GM12872 (cell line): ENCODE measurements at regions not wholly inside any gene's neighbourhood (a gene's known extent, or its start where the extent isn't known, plus 50 kb on each side); places are given as distances from the start of the nearest gene placed in this dataset.

ENCODE experiments used
- TF ChIP-seq, protein P1 (sequence below): IDR thresholded peaks from 3 replicates; pipeline ENCODE4 v1.5.1; 2011; ENCODE audit warnings: low read depth, mild to moderate bottlenecking, low read length, moderate library complexity; ENCODE audit not compliant: insufficient read depth

DNA sequence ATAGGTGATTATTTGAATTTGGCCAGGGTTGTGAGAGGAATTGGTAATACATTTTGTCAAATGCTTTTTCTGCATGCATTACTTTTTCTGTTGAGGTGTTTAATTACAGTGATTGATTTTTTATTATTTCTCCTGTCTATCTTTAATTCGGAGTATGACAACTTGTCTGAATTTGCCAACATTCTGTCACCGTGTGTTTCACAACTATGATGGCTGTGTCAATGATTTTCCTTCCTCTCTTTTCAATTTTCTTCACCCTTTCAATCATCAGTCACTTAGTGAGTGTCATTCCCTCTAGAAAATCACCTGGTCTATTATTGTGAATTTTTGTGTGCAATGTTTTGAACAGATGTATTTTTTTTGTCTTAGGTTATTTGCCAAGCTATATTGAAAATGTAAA is 1221.4 kb upstream of the CDH18 start:
- TF ChIP-seq, protein P1, sequence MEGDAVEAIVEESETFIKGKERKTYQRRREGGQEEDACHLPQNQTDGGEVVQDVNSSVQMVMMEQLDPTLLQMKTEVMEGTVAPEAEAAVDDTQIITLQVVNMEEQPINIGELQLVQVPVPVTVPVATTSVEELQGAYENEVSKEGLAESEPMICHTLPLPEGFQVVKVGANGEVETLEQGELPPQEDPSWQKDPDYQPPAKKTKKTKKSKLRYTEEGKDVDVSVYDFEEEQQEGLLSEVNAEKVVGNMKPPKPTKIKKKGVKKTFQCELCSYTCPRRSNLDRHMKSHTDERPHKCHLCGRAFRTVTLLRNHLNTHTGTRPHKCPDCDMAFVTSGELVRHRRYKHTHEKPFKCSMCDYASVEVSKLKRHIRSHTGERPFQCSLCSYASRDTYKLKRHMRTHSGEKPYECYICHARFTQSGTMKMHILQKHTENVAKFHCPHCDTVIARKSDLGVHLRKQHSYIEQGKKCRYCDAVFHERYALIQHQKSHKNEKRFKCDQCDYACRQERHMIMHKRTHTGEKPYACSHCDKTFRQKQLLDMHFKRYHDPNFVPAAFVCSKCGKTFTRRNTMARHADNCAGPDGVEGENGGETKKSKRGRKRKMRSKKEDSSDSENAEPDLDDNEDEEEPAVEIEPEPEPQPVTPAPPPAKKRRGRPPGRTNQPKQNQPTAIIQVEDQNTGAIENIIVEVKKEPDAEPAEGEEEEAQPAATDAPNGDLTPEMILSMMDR, result no peak

DNA sequence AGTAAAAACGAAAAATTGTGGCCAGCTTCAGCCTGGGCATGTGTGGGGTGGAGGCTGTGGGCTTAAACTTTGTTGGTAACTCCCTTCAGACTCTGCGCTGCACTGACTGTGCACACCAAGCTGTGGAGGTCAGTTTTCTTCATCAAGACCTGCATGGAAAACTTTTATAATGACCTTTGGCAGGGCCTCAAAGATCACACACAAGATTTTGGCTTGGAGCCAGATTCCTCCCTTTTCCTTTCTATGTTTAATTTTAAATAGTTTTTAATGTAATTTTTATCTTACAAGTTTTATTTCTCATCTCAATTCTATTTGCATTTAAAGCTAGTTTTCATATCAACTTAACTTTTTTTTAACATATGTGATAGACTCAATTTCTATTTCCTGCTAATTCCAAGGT is 1211.1 kb upstream of the CDH18 start:
- TF ChIP-seq, protein P1, result no peak

DNA sequence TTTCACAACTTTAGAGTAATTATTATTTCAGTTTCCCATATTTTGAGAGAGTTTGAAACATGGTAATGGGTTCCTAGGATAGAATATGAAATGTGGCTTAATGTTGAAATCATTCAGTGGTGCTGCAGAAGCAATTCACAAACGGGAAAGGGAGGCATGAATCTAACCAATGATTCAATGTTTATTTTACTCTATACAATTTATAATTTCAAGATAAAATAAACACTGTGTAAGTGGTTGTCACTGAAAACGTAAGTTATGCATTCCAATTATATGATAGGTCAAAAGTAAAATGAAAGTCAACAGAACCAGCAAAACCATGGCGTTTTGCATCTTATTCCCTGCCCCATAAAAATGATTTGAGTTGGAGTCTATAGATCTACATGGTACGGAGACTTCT is 1207.1 kb upstream of the CDH18 start:
- TF ChIP-seq, protein P1, result no peak

DNA sequence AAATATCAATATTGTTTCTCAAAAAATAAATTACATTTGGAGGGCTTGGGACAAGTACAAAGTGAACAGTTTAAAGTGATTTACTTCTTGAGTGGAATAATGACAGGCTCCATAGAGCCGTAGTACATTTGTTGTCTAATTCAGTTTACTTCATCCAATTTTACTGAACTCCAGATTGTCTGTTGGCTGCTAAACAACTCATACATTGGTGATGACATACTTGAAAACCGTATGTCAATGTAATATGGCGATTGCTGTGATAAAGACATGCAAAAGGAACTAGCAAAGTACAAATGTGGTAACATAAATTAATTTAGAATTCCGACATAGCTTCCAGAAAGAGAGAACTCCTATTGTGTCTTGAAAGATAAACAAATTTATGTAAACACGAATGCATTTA is 1197.5 kb upstream of the CDH18 start:
- TF ChIP-seq, protein P1, result no peak

GRCh38 chr5:21184581-21184980 is 1196.6 kb upstream of the CDH18 start:
- TF ChIP-seq, protein P1, result no peak

GRCh38 chr5:21181609-21182125 is 1193.7 kb upstream of the CDH18 start:
- TF ChIP-seq, protein P1, result no peak

DNA sequence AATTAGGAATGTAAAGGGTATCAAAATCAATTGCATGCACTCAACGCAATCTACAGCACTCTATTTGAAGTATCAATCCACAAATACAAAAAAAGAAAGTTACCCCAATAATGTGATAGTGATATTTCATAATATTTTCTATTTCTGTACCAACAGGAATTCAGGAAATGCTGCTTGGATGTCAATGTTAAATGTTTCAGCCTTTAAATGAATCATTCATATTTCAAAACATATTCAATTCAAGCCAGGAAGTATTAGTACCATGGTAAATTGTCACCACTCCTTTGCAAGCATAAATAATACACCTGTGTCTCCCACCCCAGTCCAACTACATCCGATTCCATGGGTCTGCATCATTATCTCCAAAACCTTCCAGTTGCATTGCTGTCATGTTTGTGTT is 1185.5 kb upstream of the CDH18 start:
- TF ChIP-seq, protein P1, result no peak

DNA sequence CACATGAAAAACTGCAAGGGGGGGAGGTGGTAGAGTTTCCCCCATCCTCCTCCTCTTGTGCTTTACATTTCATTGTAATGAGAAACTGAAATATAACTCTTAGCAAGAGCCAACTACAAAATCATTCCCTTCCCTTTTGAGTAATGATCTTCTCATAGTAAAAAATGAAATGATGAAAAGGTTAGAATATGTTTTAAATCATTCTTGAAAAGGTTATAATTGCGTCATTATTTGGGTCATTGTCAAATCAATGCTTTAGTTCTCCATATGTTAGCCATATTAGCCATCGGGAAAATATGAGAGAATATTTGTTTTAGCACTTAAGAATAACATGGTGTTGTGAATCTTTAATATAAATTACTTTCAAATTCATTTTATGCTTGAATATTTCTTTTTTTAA is 1185.0 kb upstream of the CDH18 start:
- TF ChIP-seq, protein P1, result no peak
